Smooth muscle cell (in vitro differentiated cells): ENCODE measurements at regions not wholly inside any gene's neighbourhood (a gene's known extent, or its start where the extent isn't known, plus 50 kb on each side); places are given as distances from the start of the nearest gene placed in this dataset.

Experiments
- DNase-seq: peaks from one replicate; lab custom pipeline; 2025; ENCODE audit not compliant: unreplicated experiment; lab: John Stamatoyannopoulos, UW
- H2AFZ ChIP-seq: fragments of 200-600 bp; sonication (generic); 2 replicates; pipeline ENCODE4 v1.6.0; 2016; ENCODE audit warnings: antibody characterized with exemption, low read depth, mild to moderate bottlenecking
- H3F3A ChIP-seq: fragments of 200-600 bp; sonication (generic); 2 replicates; pipeline ENCODE4 v1.6.0; 2017; ENCODE audit warnings: antibody characterized with exemption, low read depth
- H3K27ac ChIP-seq: fragments of 200-600 bp; sonication (generic); 2 replicates; pipeline ENCODE4 v1.5.1; 2016; ENCODE audit warnings: low read depth, mild to moderate bottlenecking
- H3K27me3 ChIP-seq: fragments of 200-600 bp; sonication (generic); 2 replicates; pipeline ENCODE4 v1.6.1; 2016; ENCODE audit warnings: low read depth, mild to moderate bottlenecking
- H3K36me3 ChIP-seq: fragments of 200-600 bp; sonication (generic); 2 replicates; pipeline ENCODE4 v1.5.1; 2016; ENCODE audit warnings: low read depth
- H3K4me1 ChIP-seq: fragments of 200-600 bp; sonication (generic); 2 replicates; pipeline ENCODE4 v1.5.1; 2016; ENCODE audit warnings: low read depth
- H3K4me2 ChIP-seq: fragments of 200-600 bp; sonication (generic); 2 replicates; pipeline ENCODE4 v1.6.0; 2016; ENCODE audit warnings: mild to moderate bottlenecking
- H3K4me3 ChIP-seq: fragments of 200-600 bp; sonication (generic); 2 replicates; pipeline ENCODE4 v1.5.1; 2016; ENCODE audit warnings: mild to moderate bottlenecking
- H3K79me2 ChIP-seq: fragments of 200-600 bp; sonication (generic); 2 replicates; pipeline ENCODE4 v1.6.0; 2016; ENCODE audit warnings: low read depth, mild to moderate bottlenecking
- H3K9ac ChIP-seq: fragments of 200-600 bp; sonication (generic); 2 replicates; pipeline ENCODE4 v1.6.0; 2016; ENCODE audit warnings: low read depth
- H3K9me3 ChIP-seq: fragments of 200-600 bp; sonication (generic); replicated peaks from 2 replicates; pipeline ENCODE4 v1.5.1; 2016; ENCODE audit warnings: low read depth
- H4K20me1 ChIP-seq: fragments of 200-600 bp; sonication (generic); 2 replicates; pipeline ENCODE4 v1.6.0; 2016; ENCODE audit warnings: low read depth
- WGBS: methylation state at CpG from one replicate; pipeline ENCODE4 v1.1.7; 2016; ENCODE audit warnings: low lambda C conversion rate; 5-methylcytosine and 5-hydroxymethylcytosine counted together
- TF ChIP-seq, protein P1 (sequence below): fragments of 200-600 bp; sonication (generic); IDR thresholded peaks from 2 replicates; pipeline ENCODE4 v1.5.1; 2017; ENCODE audit warnings: borderline replicate concordance, mild to moderate bottlenecking, antibody characterized with exemption; ENCODE audit not compliant: insufficient read depth, poor library complexity, severe bottlenecking

DNA sequence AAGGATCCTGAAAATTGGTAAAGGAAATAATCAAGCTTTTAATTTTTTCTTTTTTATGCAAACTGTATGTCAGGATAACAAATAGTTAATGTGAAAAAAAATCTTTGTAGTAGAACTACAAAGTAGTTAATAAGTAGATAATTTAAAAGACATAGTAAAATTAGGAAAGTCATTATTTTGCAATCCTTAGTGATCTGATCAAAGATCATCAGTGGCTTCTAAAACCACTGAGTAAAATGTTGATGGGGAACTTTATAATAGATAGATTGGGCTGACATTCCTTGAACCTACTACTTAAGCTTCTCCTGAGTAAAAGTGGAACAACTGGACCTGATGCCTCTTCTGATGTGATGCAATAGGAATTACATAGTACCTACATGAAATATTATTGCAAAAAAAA lies 119.0 kb upstream of the TMTC2 start:
- Histone ChIP-seq H3K4me3 (no peak overlapping the region), H3K79me2 (no peaks in the 10 kb centered on the region), H3K36me3 (no peaks in the 10 kb centered on the region), H3K27me3 (no peaks in the 10 kb centered on the region), H3K4me2 (no peak overlapping the region), H3F3A (no peaks in the 10 kb centered on the region), H2AFZ (no peak overlapping the region), H3K27ac (no peak overlapping the region), H3K9ac (no peak overlapping the region), H4K20me1 (no peaks in the 10 kb centered on the region), H3K4me1 (no peaks in the 10 kb centered on the region), H3K9me3 (no peaks in the 10 kb centered on the region)
- TF ChIP-seq, protein P1, sequence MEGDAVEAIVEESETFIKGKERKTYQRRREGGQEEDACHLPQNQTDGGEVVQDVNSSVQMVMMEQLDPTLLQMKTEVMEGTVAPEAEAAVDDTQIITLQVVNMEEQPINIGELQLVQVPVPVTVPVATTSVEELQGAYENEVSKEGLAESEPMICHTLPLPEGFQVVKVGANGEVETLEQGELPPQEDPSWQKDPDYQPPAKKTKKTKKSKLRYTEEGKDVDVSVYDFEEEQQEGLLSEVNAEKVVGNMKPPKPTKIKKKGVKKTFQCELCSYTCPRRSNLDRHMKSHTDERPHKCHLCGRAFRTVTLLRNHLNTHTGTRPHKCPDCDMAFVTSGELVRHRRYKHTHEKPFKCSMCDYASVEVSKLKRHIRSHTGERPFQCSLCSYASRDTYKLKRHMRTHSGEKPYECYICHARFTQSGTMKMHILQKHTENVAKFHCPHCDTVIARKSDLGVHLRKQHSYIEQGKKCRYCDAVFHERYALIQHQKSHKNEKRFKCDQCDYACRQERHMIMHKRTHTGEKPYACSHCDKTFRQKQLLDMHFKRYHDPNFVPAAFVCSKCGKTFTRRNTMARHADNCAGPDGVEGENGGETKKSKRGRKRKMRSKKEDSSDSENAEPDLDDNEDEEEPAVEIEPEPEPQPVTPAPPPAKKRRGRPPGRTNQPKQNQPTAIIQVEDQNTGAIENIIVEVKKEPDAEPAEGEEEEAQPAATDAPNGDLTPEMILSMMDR, result no peak
- DNase-seq, result no peak

DNA sequence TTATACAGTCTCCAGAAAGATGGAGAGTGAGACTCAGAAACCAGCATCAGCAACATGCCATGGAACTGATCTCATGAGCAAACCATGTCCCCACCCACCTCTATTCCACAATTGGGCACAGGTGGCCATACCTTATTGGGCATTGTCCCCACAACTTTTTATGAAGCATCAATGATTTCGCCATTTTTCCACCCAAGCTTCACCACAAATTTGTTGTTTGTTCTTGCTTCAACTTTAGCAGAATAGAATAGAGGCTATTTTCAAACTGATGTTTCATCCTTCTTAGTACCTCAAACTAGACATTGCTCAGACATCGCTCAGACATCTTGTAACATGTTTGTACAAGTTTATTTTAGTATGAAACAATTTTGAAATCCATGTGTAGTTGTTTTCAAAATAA lies 112.5 kb upstream of the TMTC2 start:
- no peaks in the 10 kb centered on the region for H3K9me3 ChIP-seq
- no peaks in the 10 kb centered on the region for H3K27me3 ChIP-seq
- H3K4me3 ChIP-seq, result no peak overlapping the region
- H3F3A ChIP-seq, result no peaks in the 10 kb centered on the region
- no peak overlapping the region for H2AFZ ChIP-seq
- H3K4me2 ChIP-seq, result no peak overlapping the region
- WGBS, result 79% methylated on average over 2 of the region's 2 CpGs
- no peak overlapping the region for H3K9ac ChIP-seq
- DNase-seq, result no peak
- TF ChIP-seq, protein P1, result no peak
- H3K4me1 ChIP-seq, result no peaks in the 10 kb centered on the region
- no peak overlapping the region for H3K27ac ChIP-seq
- no peaks in the 10 kb centered on the region for H4K20me1 ChIP-seq
- no peaks in the 10 kb centered on the region for H3K79me2 ChIP-seq
- H3K36me3 ChIP-seq, result no peaks in the 10 kb centered on the region

DNA sequence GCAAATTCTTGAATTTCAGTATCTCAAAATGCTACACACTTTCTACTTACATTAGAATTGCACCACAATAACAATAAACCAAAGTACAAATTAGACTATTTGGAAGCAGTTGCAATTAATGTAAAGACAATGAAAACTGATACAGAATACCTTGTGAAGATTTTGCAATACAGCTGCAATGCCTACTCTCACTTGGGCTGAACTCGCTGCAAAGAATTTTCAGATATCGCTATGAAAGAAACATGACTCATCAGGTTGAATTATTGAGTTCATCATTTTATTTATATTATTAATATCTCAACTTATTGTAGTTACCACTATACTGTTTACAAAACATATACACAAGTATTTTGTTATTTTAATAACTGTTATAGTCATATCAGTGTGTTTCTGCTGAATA lies 108.0 kb upstream of the TMTC2 start:
- H3F3A ChIP-seq, result no peaks in the 10 kb centered on the region
- H3K4me3 ChIP-seq, result no peak overlapping the region
- no peaks in the 10 kb centered on the region for H3K9me3 ChIP-seq
- H2AFZ ChIP-seq, result no peak overlapping the region
- H3K4me1 ChIP-seq, result no peaks in the 10 kb centered on the region
- H4K20me1 ChIP-seq, result no peaks in the 10 kb centered on the region
- H3K4me2 ChIP-seq, result no peak overlapping the region
- H3K27ac ChIP-seq, result no peak overlapping the region
- WGBS, result 90% methylated on average over 2 of the region's 2 CpGs
- H3K27me3 ChIP-seq, result no peaks in the 10 kb centered on the region
- TF ChIP-seq, protein P1, result no peak
- H3K36me3 ChIP-seq, result no peaks in the 10 kb centered on the region
- no peaks in the 10 kb centered on the region for H3K79me2 ChIP-seq
- DNase-seq, result no peak
- H3K9ac ChIP-seq, result no peak overlapping the region

DNA sequence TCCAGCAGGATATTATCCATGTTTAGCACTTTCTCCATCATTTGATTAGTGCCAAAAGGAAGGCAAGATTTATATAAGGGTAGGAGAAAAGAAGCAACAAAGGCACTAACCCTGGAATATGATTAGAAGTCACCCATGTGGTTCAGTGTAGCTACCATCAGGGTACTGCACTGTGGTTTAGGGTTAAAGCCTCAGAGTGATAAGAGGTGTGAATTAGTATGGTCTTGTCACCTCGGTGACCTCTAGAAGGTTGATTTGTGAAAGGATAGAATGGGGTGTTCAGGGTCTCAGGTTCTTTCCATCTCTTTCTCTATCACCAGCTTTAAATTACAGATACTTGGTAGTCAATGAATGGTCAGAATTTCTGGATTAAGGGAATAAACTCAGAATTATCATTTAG lies 103.0 kb upstream of the TMTC2 start:
- Histone ChIP-seq H3K9ac (no peak overlapping the region), H3K4me2 (no peak overlapping the region), H3K79me2 (no peaks in the 10 kb centered on the region), H3K4me1 (no peaks in the 10 kb centered on the region), H3K27me3 (no peaks in the 10 kb centered on the region), H3K9me3 (no peaks in the 10 kb centered on the region), H3K36me3 (no peaks in the 10 kb centered on the region), H3F3A (no peaks in the 10 kb centered on the region), H4K20me1 (no peaks in the 10 kb centered on the region), H2AFZ (no peak overlapping the region), H3K27ac (no peak overlapping the region), H3K4me3 (no peak overlapping the region)
- DNase-seq, result no peak
- 80% methylated on average over 1 of the region's 1 CpG for WGBS
- TF ChIP-seq, protein P1, result no peak
